ENCODE measurements at regions not wholly inside any gene's neighbourhood (a gene's known extent, or its start where the extent isn't known, plus 50 kb on each side); places are given as distances from the start of the nearest gene placed in this dataset.
A peak's percentile ranks its signal among the peaks of the same experiment; 100 is the strongest.
"Not testable (repeated sequence)": the region's sequence is repeated elsewhere in the genome, so short reads cannot be mapped to it uniquely, and the experiment has no call there.

- peak; percentile 31 for DNase-seq
These were observed 76.7 kb upstream of the DRD5 start for GRCh38 chr4:9704551-9705332.

DNA sequence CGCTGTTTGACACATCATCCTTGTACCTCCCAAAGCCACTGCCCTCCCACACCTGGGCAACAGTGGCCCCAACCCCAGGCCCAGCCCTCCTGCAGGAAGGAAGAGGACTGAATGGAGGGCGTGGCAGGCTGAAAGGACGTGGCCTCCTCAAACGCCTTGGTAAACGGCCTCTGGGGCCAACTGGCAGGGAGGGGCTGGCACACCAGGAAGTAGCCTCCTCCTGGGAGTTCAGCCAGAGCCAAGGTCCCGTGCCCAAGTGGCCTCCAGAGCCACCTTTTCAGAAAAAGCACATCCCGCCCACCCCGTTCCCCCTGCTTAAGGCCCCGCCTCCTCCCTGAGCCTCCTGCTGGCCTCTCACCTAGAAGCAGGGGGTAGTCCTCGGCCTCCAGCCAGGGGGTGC is 74.2 kb upstream of the DRD5 start:
- DNase-seq: peak; percentile 5

DNA sequence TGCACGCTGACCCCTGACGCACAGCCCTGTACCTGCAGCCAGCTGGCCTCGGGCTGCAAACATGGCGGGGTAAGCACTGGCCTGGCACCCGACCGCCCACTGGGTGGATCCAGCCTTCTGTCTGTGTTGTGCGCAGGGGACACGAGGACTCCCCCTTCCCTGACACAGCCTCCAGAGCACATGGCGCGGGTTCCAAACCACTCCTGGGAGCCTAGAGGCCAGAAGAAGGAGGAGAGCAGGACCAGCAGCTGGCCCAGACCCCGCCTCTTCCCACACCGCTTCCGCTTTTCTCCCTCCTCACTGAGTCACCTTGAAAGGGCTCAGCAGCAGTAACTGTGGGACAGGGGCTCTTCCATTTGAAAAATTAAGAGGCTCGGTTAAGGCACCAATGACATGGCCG is 73.5 kb upstream of the DRD5 start:
- DNase-seq: not testable (repeated sequence)

GRCh38 chr4:9709724-9710123 is 71.7 kb upstream of the DRD5 start:
- DNase-seq: no peak

DNA sequence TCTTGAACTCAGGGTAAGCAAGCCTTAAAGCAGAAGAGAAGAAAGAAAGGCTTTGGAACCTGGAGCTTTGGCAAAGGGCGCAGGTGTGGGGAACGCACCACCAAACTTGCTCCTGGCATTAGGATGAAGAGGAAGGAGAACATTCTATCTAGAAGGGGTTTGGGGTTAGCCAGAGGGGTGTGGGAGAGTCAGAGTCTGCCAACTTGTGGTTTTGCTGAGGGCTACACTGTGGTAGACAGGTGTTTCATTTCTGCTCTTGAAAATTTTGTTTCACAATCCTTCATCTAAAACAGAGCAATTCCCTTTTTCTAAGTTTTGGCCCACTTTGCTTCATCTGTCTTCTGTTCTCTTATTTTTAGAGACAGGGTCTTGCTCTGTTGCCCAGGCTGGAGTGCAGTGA is 66.2 kb upstream of the DRD5 start:
- not testable (repeated sequence) for DNase-seq

DNA sequence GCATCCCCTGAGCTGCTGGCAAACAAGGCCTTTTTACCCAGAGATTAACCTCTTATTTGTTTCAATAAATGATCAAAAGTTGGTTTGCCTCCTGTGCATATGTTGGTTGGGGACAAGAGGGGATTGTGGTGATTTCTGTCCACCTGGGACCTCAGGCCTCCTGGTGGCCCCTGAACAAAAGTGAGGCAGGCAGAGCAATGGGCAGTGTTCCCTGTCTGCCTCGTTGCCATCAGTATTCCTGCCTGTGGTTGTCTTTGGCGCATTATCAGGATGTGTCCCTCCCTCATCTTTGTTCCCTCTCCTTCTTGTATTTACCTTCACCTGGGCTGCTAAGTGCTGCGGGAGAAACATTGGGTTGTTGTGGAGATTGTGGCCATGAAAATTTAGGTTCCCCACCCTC is 65.3 kb upstream of the DRD5 start:
- no peak for DNase-seq

DNA sequence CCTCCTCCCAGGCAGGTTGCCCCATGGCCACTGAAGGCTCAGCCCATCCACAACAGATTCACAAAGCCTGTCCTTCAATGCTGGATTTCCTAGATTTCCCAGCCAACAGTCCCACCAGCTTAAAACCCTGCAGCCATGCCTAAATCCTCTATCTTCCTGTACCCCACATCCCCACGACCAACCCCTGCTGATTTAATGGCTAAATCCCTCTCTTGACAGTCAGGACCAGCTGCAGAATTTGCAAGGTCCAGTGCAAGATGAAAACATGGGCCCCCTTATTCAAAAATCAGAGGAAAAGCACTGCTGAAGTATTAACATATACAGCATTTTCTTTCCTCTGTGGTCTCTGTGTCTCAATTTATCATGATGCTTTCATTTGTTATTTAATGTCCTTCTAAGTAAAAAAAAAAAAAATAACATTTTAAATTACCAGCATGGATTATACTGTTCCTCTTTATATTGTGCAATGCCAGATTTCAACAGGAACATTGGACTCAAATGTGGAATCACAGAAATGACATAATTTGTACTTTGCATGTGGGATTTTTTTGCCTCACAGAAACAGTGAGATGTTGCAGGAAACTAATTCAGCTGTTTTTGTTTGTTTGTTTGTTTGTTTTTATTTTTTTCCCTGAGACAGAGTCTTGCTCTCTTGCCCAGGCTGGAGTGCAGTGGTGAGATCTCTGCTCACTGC is 63.0 kb upstream of the DRD5 start:
- DNase-seq: not testable (repeated sequence)

GRCh38 chr4:9722131-9722530 is 59.3 kb upstream of the DRD5 start:
- DNase-seq: not testable (repeated sequence)
